Neural cell (in vitro differentiated cells): ENCODE measurements at regions not wholly inside any gene's neighbourhood (a gene's known extent, or its start where the extent isn't known, plus 50 kb on each side); places are given as distances from the start of the nearest gene placed in this dataset.

Experiments
- CTCF ChIP-seq: fragments of 450-650 bp; IDR thresholded peaks from 2 replicates; pipeline ENCODE4 v1.5.1; 2014; ENCODE audit warnings: antibody characterized with exemption, mild to moderate bottlenecking, moderate library complexity; ENCODE audit not compliant: poor library complexity, severe bottlenecking
- EZH2 ChIP-seq: fragments of 200-600, 300-800 bp; shearing (Covaris generic), sonication (generic); IDR thresholded peaks from 2 replicates; pipeline ENCODE4 v1.6.1; 2014; ENCODE audit warnings: antibody characterized with exemption, low read length, borderline replicate concordance, mild to moderate bottlenecking; ENCODE audit not compliant: insufficient read depth, poor library complexity, severe bottlenecking
- RAD21 ChIP-seq: fragments of 450-650 bp; conservative IDR thresholded peaks from 2 replicates; pipeline ENCODE4 v1.6.1; 2014; ENCODE audit warnings: antibody characterized with exemption, mild to moderate bottlenecking, moderate library complexity
- REST ChIP-seq: IDR thresholded peaks from 2 replicates; pipeline ENCODE4 v1.6.1; 2012; ENCODE audit warnings: borderline replicate concordance

- TF ChIP-seq CTCF (no peak), REST (no peak), EZH2 (no peak), RAD21 (no peak)
These were observed 190.7 kb upstream of the SPHKAP start for GRCh38 chr2:228372212-228372611.
